ENCODE measurements at regions not wholly inside any gene's neighbourhood (a gene's known extent, or its start where the extent isn't known, plus 50 kb on each side); places are given as distances from the start of the nearest gene placed in this dataset.

GRCh38 chr9:99430301-99430700 lies 208.2 kb downstream of the SEC61B start:
- no peaks in the 10 kb centered on the region for H3K4me1 ChIP-seq (ENCODE audit: control insufficient read depth, insufficient read depth, low read length)
- no peak overlapping the region for H3K4me3 ChIP-seq (ENCODE audit: low read depth, low read length)
- H3K36me3 ChIP-seq (ENCODE audit: control insufficient read depth, insufficient read depth, low read length), result no peaks in the 10 kb centered on the region
- no peaks in the 10 kb centered on the region for H3K9me3 ChIP-seq (ENCODE audit: control insufficient read depth, insufficient read depth, low read length)
- no peaks in the 10 kb centered on the region for H3K27me3 ChIP-seq (ENCODE audit: control insufficient read depth, insufficient read depth, low read length)
- no peak overlapping the region for H3K9ac ChIP-seq (ENCODE audit: low read depth, low read length)

GRCh38 chr9:99431103-99431502 lies 209.0 kb downstream of the SEC61B start:
- no peaks in the 10 kb centered on the region for H3K36me3 ChIP-seq (ENCODE audit: control insufficient read depth, insufficient read depth, low read length)
- no peaks in the 10 kb centered on the region for H3K27me3 ChIP-seq (ENCODE audit: control insufficient read depth, insufficient read depth, low read length)
- no peaks in the 10 kb centered on the region for H3K9me3 ChIP-seq (ENCODE audit: control insufficient read depth, insufficient read depth, low read length)
- H3K4me1 ChIP-seq (ENCODE audit: control insufficient read depth, insufficient read depth, low read length), result no peaks in the 10 kb centered on the region
- H3K9ac ChIP-seq (ENCODE audit: low read depth, low read length), result no peak overlapping the region
- H3K4me3 ChIP-seq (ENCODE audit: low read depth, low read length), result no peak overlapping the region

DNA sequence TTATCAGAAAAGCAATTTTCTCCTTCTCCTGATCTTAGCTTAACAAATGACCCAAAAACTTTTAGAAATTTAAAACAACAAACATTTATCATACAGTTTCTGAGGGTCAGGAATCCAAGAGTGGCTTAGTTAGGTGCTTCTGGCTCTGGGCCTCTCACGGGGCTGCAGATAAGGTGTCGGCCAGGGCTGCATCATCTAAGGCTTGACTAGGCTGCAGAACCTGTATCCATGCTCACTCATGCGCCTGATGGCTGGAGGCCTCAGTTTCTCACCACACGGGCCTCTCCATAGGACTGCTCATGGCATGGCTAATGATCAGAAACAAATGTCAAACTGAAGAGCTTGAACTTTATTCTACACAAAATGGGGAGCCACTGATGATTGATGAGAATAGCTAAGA lies 210.0 kb downstream of the SEC61B start:
- Histone ChIP-seq H3K36me3 (ENCODE audit: control insufficient read depth, insufficient read depth, low read length) (no peaks in the 10 kb centered on the region), H3K4me3 (ENCODE audit: low read depth, low read length) (no peak overlapping the region)

DNA sequence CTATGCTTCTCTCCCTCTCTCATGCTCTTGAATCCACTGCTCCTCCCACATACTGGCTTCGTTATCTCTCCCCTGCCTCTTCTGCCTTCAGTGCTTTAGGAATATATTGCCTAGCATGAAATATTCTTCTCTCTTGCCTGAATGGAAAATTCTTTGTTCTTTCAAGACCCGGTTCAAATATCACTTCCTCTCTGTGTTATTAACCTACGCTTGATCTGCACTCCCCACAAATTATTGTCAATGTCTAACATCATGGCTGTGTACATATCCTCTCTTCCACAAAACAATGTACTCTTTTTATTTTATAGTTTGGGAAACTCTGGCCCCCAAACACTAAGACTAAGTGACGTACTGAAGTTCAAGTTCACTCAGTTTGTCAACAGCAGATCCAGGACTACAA lies 211.0 kb downstream of the SEC61B start:
- Histone ChIP-seq H3K9me3 (ENCODE audit: control insufficient read depth, insufficient read depth, low read length) (no peaks in the 10 kb centered on the region), H3K27me3 (ENCODE audit: control insufficient read depth, insufficient read depth, low read length) (no peaks in the 10 kb centered on the region), H3K36me3 (ENCODE audit: control insufficient read depth, insufficient read depth, low read length) (no peaks in the 10 kb centered on the region), H3K9ac (ENCODE audit: low read depth, low read length) (no peak overlapping the region), H3K4me1 (ENCODE audit: control insufficient read depth, insufficient read depth, low read length) (no peaks in the 10 kb centered on the region), H3K4me3 (ENCODE audit: low read depth, low read length) (no peak overlapping the region)

More for the DNA sequence above, 210.0 kb downstream of the SEC61B start:
- Histone ChIP-seq H3K4me1 (ENCODE audit: control insufficient read depth, insufficient read depth, low read length) (no peaks in the 10 kb centered on the region), H3K9ac (ENCODE audit: low read depth, low read length) (no peak overlapping the region), H3K27me3 (ENCODE audit: control insufficient read depth, insufficient read depth, low read length) (no peaks in the 10 kb centered on the region), H3K9me3 (ENCODE audit: control insufficient read depth, insufficient read depth, low read length) (no peaks in the 10 kb centered on the region)

GRCh38 chr9:99433555-99433954 lies 211.5 kb downstream of the SEC61B start:
- H3K27me3 ChIP-seq (ENCODE audit: control insufficient read depth, insufficient read depth, low read length), result no peaks in the 10 kb centered on the region
- H3K36me3 ChIP-seq (ENCODE audit: control insufficient read depth, insufficient read depth, low read length), result no peaks in the 10 kb centered on the region
- no peaks in the 10 kb centered on the region for H3K9me3 ChIP-seq (ENCODE audit: control insufficient read depth, insufficient read depth, low read length)
- no peaks in the 10 kb centered on the region for H3K4me1 ChIP-seq (ENCODE audit: control insufficient read depth, insufficient read depth, low read length)
- H3K4me3 ChIP-seq (ENCODE audit: low read depth, low read length), result no peak overlapping the region
- no peak overlapping the region for H3K9ac ChIP-seq (ENCODE audit: low read depth, low read length)

GRCh38 chr9:99436616-99437015 lies 214.5 kb downstream of the SEC61B start:
- no peak overlapping the region for H3K9ac ChIP-seq (ENCODE audit: low read depth, low read length)
- H3K4me3 ChIP-seq (ENCODE audit: low read depth, low read length), result no peak overlapping the region
- no peaks in the 10 kb centered on the region for H3K36me3 ChIP-seq (ENCODE audit: control insufficient read depth, insufficient read depth, low read length)
- H3K4me1 ChIP-seq (ENCODE audit: control insufficient read depth, insufficient read depth, low read length), result no peaks in the 10 kb centered on the region
- no peaks in the 10 kb centered on the region for H3K27me3 ChIP-seq (ENCODE audit: control insufficient read depth, insufficient read depth, low read length)
- no peaks in the 10 kb centered on the region for H3K9me3 ChIP-seq (ENCODE audit: control insufficient read depth, insufficient read depth, low read length)

- H3K4me1 ChIP-seq (ENCODE audit: control insufficient read depth, insufficient read depth, low read length), result no peaks in the 10 kb centered on the region
- no peaks in the 10 kb centered on the region for H3K36me3 ChIP-seq (ENCODE audit: control insufficient read depth, insufficient read depth, low read length)
- no peak overlapping the region for H3K9ac ChIP-seq (ENCODE audit: low read depth, low read length)
- no peaks in the 10 kb centered on the region for H3K27me3 ChIP-seq (ENCODE audit: control insufficient read depth, insufficient read depth, low read length)
- H3K9me3 ChIP-seq (ENCODE audit: control insufficient read depth, insufficient read depth, low read length), result no peaks in the 10 kb centered on the region
- no peak overlapping the region for H3K4me3 ChIP-seq (ENCODE audit: low read depth, low read length)
Observed at GRCh38 chr9:99437145-99437544, 215.1 kb downstream of the SEC61B start.

GRCh38 chr9:99438596-99438995 lies 216.5 kb downstream of the SEC61B start:
- H3K36me3 ChIP-seq (ENCODE audit: control insufficient read depth, insufficient read depth, low read length), result no peaks in the 10 kb centered on the region
- no peaks in the 10 kb centered on the region for H3K4me1 ChIP-seq (ENCODE audit: control insufficient read depth, insufficient read depth, low read length)
- no peaks in the 10 kb centered on the region for H3K9me3 ChIP-seq (ENCODE audit: control insufficient read depth, insufficient read depth, low read length)
- H3K27me3 ChIP-seq (ENCODE audit: control insufficient read depth, insufficient read depth, low read length), result no peaks in the 10 kb centered on the region
- H3K9ac ChIP-seq (ENCODE audit: low read depth, low read length), result no peak overlapping the region
- H3K4me3 ChIP-seq (ENCODE audit: low read depth, low read length), result no peak overlapping the region

DNA sequence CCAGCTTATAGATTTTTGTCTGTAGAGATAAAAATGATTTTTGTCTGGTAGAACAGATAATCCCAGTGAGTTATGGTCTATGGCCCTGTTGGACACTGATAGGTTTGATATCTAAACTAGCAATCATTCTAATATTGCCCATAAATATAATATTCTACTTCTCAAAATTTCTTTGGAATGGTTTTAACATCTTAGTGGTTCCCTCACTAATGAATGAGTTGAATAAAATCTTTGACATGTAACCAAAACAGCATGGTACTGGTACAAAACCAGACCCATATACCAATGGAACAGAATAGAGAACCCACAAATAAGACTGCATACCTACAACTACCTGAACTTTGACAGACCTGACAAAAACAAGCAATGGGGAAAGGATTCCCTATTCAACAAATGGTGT lies 219.7 kb downstream of the SEC61B start:
- H3K9me3 ChIP-seq (ENCODE audit: control insufficient read depth, insufficient read depth, low read length), result no peaks in the 10 kb centered on the region
- H3K36me3 ChIP-seq (ENCODE audit: control insufficient read depth, insufficient read depth, low read length), result no peaks in the 10 kb centered on the region
- H3K4me3 ChIP-seq (ENCODE audit: low read depth, low read length), result no peak overlapping the region
- no peaks in the 10 kb centered on the region for H3K27me3 ChIP-seq (ENCODE audit: control insufficient read depth, insufficient read depth, low read length)
- no peaks in the 10 kb centered on the region for H3K4me1 ChIP-seq (ENCODE audit: control insufficient read depth, insufficient read depth, low read length)
- no peak overlapping the region for H3K9ac ChIP-seq (ENCODE audit: low read depth, low read length)

- Histone ChIP-seq H3K9me3 (ENCODE audit: control insufficient read depth, insufficient read depth, low read length) (no peaks in the 10 kb centered on the region), H3K36me3 (ENCODE audit: control insufficient read depth, insufficient read depth, low read length) (no peaks in the 10 kb centered on the region), H3K4me1 (ENCODE audit: control insufficient read depth, insufficient read depth, low read length) (no peaks in the 10 kb centered on the region), H3K4me3 (ENCODE audit: low read depth, low read length) (no peak overlapping the region), H3K27me3 (ENCODE audit: control insufficient read depth, insufficient read depth, low read length) (no peaks in the 10 kb centered on the region), H3K9ac (ENCODE audit: low read depth, low read length) (no peak overlapping the region)
Observed at GRCh38 chr9:99445371-99445891, 223.3 kb downstream of the SEC61B start.

- Histone ChIP-seq H3K9ac (ENCODE audit: low read depth, low read length) (no peak overlapping the region), H3K27me3 (ENCODE audit: control insufficient read depth, insufficient read depth, low read length) (no peaks in the 10 kb centered on the region), H3K4me1 (ENCODE audit: control insufficient read depth, insufficient read depth, low read length) (no peaks in the 10 kb centered on the region), H3K36me3 (ENCODE audit: control insufficient read depth, insufficient read depth, low read length) (no peaks in the 10 kb centered on the region), H3K9me3 (ENCODE audit: control insufficient read depth, insufficient read depth, low read length) (no peaks in the 10 kb centered on the region), H3K4me3 (ENCODE audit: low read depth, low read length) (no peak overlapping the region)
Observed at GRCh38 chr9:99445920-99446319, 223.8 kb downstream of the SEC61B start.

GRCh38 chr9:99447951-99448350 lies 225.9 kb downstream of the SEC61B start:
- no peaks in the 10 kb centered on the region for H3K36me3 ChIP-seq (ENCODE audit: control insufficient read depth, insufficient read depth, low read length)
- no peaks in the 10 kb centered on the region for H3K9me3 ChIP-seq (ENCODE audit: control insufficient read depth, insufficient read depth, low read length)
- H3K4me1 ChIP-seq (ENCODE audit: control insufficient read depth, insufficient read depth, low read length), result peaks cover 2% of the 10 kb centered on the region
- no peak overlapping the region for H3K4me3 ChIP-seq (ENCODE audit: low read depth, low read length)
- H3K27me3 ChIP-seq (ENCODE audit: control insufficient read depth, insufficient read depth, low read length), result no peaks in the 10 kb centered on the region
- H3K9ac ChIP-seq (ENCODE audit: low read depth, low read length), result no peak overlapping the region
